DOHH2 (cell line): ENCODE measurements at regions not wholly inside any gene's neighbourhood (a gene's known extent, or its start where the extent isn't known, plus 50 kb on each side); places are given as distances from the start of the nearest gene placed in this dataset.

Source experiments
- H3F3A ChIP-seq: fragments of 200-600 bp; sonication (generic), shearing (Covaris generic); 2 replicates; pipeline ENCODE4 v1.6.0; 2016; ENCODE audit warnings: antibody characterized with exemption, mild to moderate bottlenecking; ENCODE audit not compliant: control insufficient read depth, insufficient read depth
- H3K27ac ChIP-seq: fragments of 200-600 bp; sonication (generic); 2 replicates; pipeline ENCODE4 v1.5.1; 2014; ENCODE audit warnings: low read depth, mild to moderate bottlenecking, low read length, moderate library complexity
- H3K27me3 ChIP-seq: fragments of 200-600 bp; sonication (generic); 2 replicates; pipeline ENCODE4 v1.6.1; 2014; ENCODE audit warnings: mild to moderate bottlenecking, low read length, mixed read lengths; ENCODE audit not compliant: control insufficient read depth
- H3K36me3 ChIP-seq: fragments of 200-600 bp; sonication (generic); 2 replicates; pipeline ENCODE4 v1.6.1; 2014; ENCODE audit warnings: mild to moderate bottlenecking, low read length, moderate library complexity, mixed read lengths; ENCODE audit not compliant: control insufficient read depth
- H3K4me1 ChIP-seq: fragments of 200-600 bp; sonication (generic); 2 replicates; pipeline ENCODE4 v1.6.1; 2014; ENCODE audit warnings: mild to moderate bottlenecking, low read length, mixed read lengths; ENCODE audit not compliant: control insufficient read depth
- H3K4me2 ChIP-seq: fragments of 200-600 bp; sonication (generic); 2 replicates; pipeline ENCODE4 v1.6.0; 2014; ENCODE audit warnings: mild to moderate bottlenecking, low read length, moderate library complexity
- H3K4me3 ChIP-seq: fragments of 200-600 bp; sonication (generic); 2 replicates; pipeline ENCODE4 v1.5.1; 2014; ENCODE audit warnings: mild to moderate bottlenecking, low read length, mixed read lengths
- H3K79me2 ChIP-seq: fragments of 200-600 bp; sonication (generic); 2 replicates; pipeline ENCODE4 v1.6.1; 2014; ENCODE audit warnings: mild to moderate bottlenecking, low read length, mixed read lengths; ENCODE audit not compliant: control insufficient read depth
- H3K9me2 ChIP-seq: fragments of 200-600 bp; sonication (generic); replicated peaks from 2 replicates; pipeline ENCODE4 v1.6.1; 2014; ENCODE audit warnings: mild to moderate bottlenecking, low read length, mixed read lengths; ENCODE audit not compliant: control insufficient read depth
- H3K9me3 ChIP-seq: fragments of 200-600 bp; sonication (generic); 2 replicates; pipeline ENCODE4 v1.6.1; 2014; ENCODE audit warnings: antibody characterized with exemption, low read length, mixed read lengths; ENCODE audit not compliant: control insufficient read depth, insufficient read depth
- H4K20me1 ChIP-seq: fragments of 200-600 bp; sonication (generic); 2 replicates; pipeline ENCODE4 v1.6.0; 2014; ENCODE audit warnings: low read depth, mild to moderate bottlenecking, antibody characterized with exemption, low read length, moderate library complexity; ENCODE audit not compliant: control insufficient read depth, insufficient read depth
- CTCF ChIP-seq: fragments of 200-600 bp; sonication (generic); IDR thresholded peaks from one replicate; pipeline ENCODE4 v1.5.1; 2014; ENCODE audit warnings: antibody characterized with exemption, mild to moderate bottlenecking, low read depth, low read length; ENCODE audit not compliant: poor library complexity, severe bottlenecking
- EZH2phosphoT487 ChIP-seq: fragments of 200-600 bp; sonication (generic); IDR thresholded peaks from 2 replicates; pipeline ENCODE4 v1.6.1; 2017; ENCODE audit warnings: borderline replicate concordance, mild to moderate bottlenecking, antibody characterized with exemption, low read length, moderate library complexity, mixed read lengths

DNA sequence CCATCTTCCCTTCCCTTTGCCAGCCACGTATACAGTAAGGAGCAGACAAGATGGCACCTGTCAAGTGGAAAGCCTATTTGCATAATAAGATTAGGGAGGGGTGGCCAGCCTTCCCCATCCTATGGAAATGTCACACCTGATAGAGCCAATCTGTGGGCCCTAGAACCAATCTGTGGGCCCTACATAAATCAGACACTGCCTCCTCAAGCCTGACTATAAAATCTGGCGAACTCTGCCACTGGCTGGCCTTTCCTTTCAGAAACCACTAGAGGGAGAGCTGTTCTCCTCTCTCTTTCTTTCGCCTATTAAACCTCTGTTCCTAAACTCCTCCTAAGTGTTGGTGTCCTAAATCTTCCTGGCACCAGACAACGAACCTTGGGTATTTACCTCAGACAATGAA, 231.5 kb upstream of the KLHL1 start:
- H3F3A ChIP-seq, result no peaks in the 10 kb centered on the region
- TF ChIP-seq EZH2phosphoT487 (no peak), CTCF (peak; percentile 34)
- no peaks in the 10 kb centered on the region for H3K27me3 ChIP-seq
- H3K9me2 ChIP-seq, result no peaks in the 10 kb centered on the region
- no peaks in the 10 kb centered on the region for H3K79me2 ChIP-seq
- no peaks in the 10 kb centered on the region for H4K20me1 ChIP-seq
- no peak overlapping the region for H3K4me3 ChIP-seq
- H3K4me1 ChIP-seq, result no peaks in the 10 kb centered on the region
- H3K36me3 ChIP-seq, result no peaks in the 10 kb centered on the region
- H3K4me2 ChIP-seq, result no peak overlapping the region
- no peak overlapping the region for H3K27ac ChIP-seq
- H3K9me3 ChIP-seq, result no peaks in the 10 kb centered on the region

GRCh38 chr13:70338609-70339008, 230.4 kb upstream of the KLHL1 start:
- Histone ChIP-seq H3F3A (no peaks in the 10 kb centered on the region), H3K4me1 (no peaks in the 10 kb centered on the region), H3K9me3 (no peaks in the 10 kb centered on the region), H3K4me3 (no peak overlapping the region), H3K36me3 (no peaks in the 10 kb centered on the region), H3K9me2 (no peaks in the 10 kb centered on the region), H4K20me1 (no peaks in the 10 kb centered on the region), H3K27me3 (no peaks in the 10 kb centered on the region), H3K4me2 (no peak overlapping the region), H3K27ac (no peak overlapping the region), H3K79me2 (no peaks in the 10 kb centered on the region)
- no peak for TF ChIP-seq CTCF
- TF ChIP-seq EZH2phosphoT487, result no peak

DNA sequence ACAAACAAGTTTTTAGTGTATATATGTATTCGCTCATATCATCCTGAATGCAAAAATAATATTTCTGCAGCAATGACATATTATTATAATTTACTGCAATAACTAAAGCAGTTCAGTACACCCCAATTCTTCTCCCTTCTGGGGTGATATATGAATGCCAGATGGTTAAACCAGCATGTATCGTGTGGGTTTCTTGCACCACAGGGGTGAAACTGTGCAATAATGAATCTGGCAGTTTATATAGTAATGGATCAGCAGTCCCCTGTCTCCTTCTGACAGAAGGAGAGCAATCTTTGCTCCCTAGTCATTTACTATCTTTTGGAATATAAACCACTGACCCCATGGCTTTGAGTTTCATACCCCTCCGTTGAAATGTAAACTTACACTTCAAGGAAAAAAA, 228.6 kb upstream of the KLHL1 start:
- Histone ChIP-seq H3K36me3 (no peaks in the 10 kb centered on the region), H3K4me3 (no peak overlapping the region), H3K27me3 (no peaks in the 10 kb centered on the region), H3F3A (no peaks in the 10 kb centered on the region), H3K4me1 (no peaks in the 10 kb centered on the region), H3K9me2 (no peaks in the 10 kb centered on the region), H3K79me2 (no peaks in the 10 kb centered on the region), H3K4me2 (no peak overlapping the region), H3K27ac (no peak overlapping the region), H4K20me1 (no peaks in the 10 kb centered on the region), H3K9me3 (no peaks in the 10 kb centered on the region)
- no peak for TF ChIP-seq CTCF
- TF ChIP-seq EZH2phosphoT487, result no peak

DNA sequence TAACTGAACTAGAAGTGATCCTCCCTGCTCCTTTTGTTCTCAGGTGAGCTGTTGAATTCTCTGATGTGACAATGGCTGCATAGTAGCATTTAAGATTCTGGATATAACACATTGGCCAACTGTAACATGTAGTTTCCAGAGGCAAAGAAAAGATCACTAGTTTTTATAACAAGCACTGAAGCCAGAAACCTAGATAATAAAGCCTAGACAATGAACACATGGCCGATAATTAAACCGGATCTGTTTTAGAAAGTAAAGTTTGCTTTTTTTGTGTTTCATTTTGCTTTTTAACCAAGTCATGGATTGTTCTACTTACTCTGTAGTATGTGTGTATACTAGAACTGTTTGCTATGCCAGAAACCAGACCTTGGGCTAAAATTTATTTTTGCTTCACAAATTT, 225.5 kb upstream of the KLHL1 start:
- Histone ChIP-seq H3K4me3 (no peak overlapping the region), H3F3A (no peaks in the 10 kb centered on the region), H3K4me2 (no peak overlapping the region), H3K9me2 (no peaks in the 10 kb centered on the region), H3K79me2 (no peaks in the 10 kb centered on the region), H4K20me1 (no peaks in the 10 kb centered on the region), H3K36me3 (no peaks in the 10 kb centered on the region), H3K27me3 (no peaks in the 10 kb centered on the region), H3K9me3 (no peaks in the 10 kb centered on the region), H3K4me1 (no peaks in the 10 kb centered on the region), H3K27ac (no peak overlapping the region)
- TF ChIP-seq CTCF, result no peak
- no peak for TF ChIP-seq EZH2phosphoT487
